K562 (cell line): ENCODE measurements at regions not wholly inside any gene's neighbourhood (a gene's known extent, or its start where the extent isn't known, plus 50 kb on each side); places are given as distances from the start of the nearest gene placed in this dataset.
A peak's percentile ranks its signal among the peaks of the same experiment; 100 is the strongest.

ENCODE experiments used
- ATAC-seq: fragments of 200-7000 bp; cut with Tn5 transposase; 3 replicates; pipeline ENCODE4 v1.9.1; 2020; ENCODE audit warnings: moderate library complexity
- BruUV-seq: library from RNA; stranded (reverse); fragments of 400-500 nt; replicated peaks from 2 replicates; lab custom pipeline; 2021; lab: Mats Ljungman, UMichigan
- CTCF ChIA-PET: fragments of 300-600 bp; formaldehyde crosslinking; extraction: SDS; loops from one replicate; lab custom pipeline; 2021; ENCODE audit warnings: low intra/inter-chr PET ratio; lab: Yijun Ruan, JAX
- POLR2A ChIA-PET: fragments of 300-600, 350-650 bp; sonication (Branson Sonifier 250); formaldehyde crosslinking; extraction: SDS; loops from one replicate; lab custom pipeline; 2021; ENCODE audit warnings: antibody characterized with exemption, inconsistent platforms; lab: Yijun Ruan, JAX
- DNase-seq, 4 experiments: peaks; one replicate each; pipeline versions ENCODE4 v3.0.0 to v3.0.0-alpha.2; 2011 to 2018; ENCODE audit warnings: low spot score in 3 of 4, mixed read lengths in 3 of 4; ENCODE audit errors: extremely low read depth in 1 of 4
- FAIRE-seq: peaks from 2 replicates; lab custom pipeline; 2011; peaks lifted over from hg19 to GRCh38; lab: Jason Lieb, UNC
- H2AFZ ChIP-seq: 2 replicates; pipeline ENCODE4 v1.6.0; 2011; ENCODE audit warnings: low read depth, low read length, control low read depth, inconsistent platforms
- H3K27ac ChIP-seq: fragments of 200-600 bp; 3 replicates; pipeline ENCODE4 v1.8.0; 2011; ENCODE audit warnings: low read depth, mild to moderate bottlenecking, control low read depth, inconsistent platforms, low read length, moderate library complexity, mixed read lengths; ENCODE audit errors: extremely low read depth
- H3K27me3 ChIP-seq, 2 experiments: fragments of 300-600 bp in 1 of 2; 2 replicates in 1 of 2; 3 replicates in 1 of 2; pipeline versions ENCODE4 v1.6.0 to v1.8.0; 2011; ENCODE audit warnings: inconsistent platforms in 2 of 2, low read length in 2 of 2, mild to moderate bottlenecking in 1 of 2, mixed read lengths in 1 of 2, moderate library complexity in 1 of 2; ENCODE audit not compliant: control insufficient read depth in 2 of 2, insufficient read depth in 2 of 2
- H3K36me3 ChIP-seq: fragments of 300-600 bp; 3 replicates; pipeline ENCODE4 v1.8.0; 2011; ENCODE audit warnings: mild to moderate bottlenecking, low read length, inconsistent platforms; ENCODE audit not compliant: control insufficient read depth, insufficient read depth
- H3K4me1 ChIP-seq, 2 experiments: fragments of 200-600 bp in 1 of 2; replicated peaks in 1 of 2; 2 replicates in 1 of 2; 3 replicates in 1 of 2; pipeline versions ENCODE4 v1.5.1 to v1.8.0; 2011; ENCODE audit warnings: inconsistent platforms in 2 of 2, low read length in 2 of 2, mild to moderate bottlenecking in 1 of 2, mixed read lengths in 1 of 2, moderate library complexity in 1 of 2; ENCODE audit not compliant: control insufficient read depth in 2 of 2, insufficient read depth in 2 of 2
- H3K4me2 ChIP-seq: 2 replicates; pipeline ENCODE4 v1.6.1; 2011; ENCODE audit warnings: low read length, control low read depth, inconsistent platforms, mixed read lengths; ENCODE audit not compliant: insufficient read depth
- H3K4me3 ChIP-seq: fragments of 200-600 bp; sonication (generic), shearing (Covaris generic); 2 replicates; pipeline ENCODE4 v1.5.1; 2016; ENCODE audit warnings: control low read depth, inconsistent platforms
- H3K79me2 ChIP-seq: fragments of 200-600 bp; 3 replicates; pipeline ENCODE4 v1.8.0; 2011; ENCODE audit warnings: low read length, inconsistent platforms; ENCODE audit not compliant: control insufficient read depth, insufficient read depth
- H3K9ac ChIP-seq, 2 experiments: 2 replicates each; pipeline versions ENCODE4 v1.6.0 to v1.6.1; 2011; ENCODE audit warnings: low read depth in 2 of 2, low read length in 2 of 2, control low read depth in 1 of 2, inconsistent platforms in 1 of 2, mild to moderate bottlenecking in 1 of 2, mixed read lengths in 1 of 2; ENCODE audit not compliant: insufficient read depth in 1 of 2
- H3K9me1 ChIP-seq: one replicate; pipeline ENCODE4 v1.6.0; 2011; ENCODE audit warnings: inconsistent platforms, mild to moderate bottlenecking, low read length, moderate library complexity; ENCODE audit not compliant: control insufficient read depth, insufficient read depth
- H3K9me3 ChIP-seq: replicated peaks from 2 replicates; pipeline ENCODE4 v1.5.1; 2011; ENCODE audit warnings: low read depth, low read length, inconsistent platforms; ENCODE audit not compliant: control insufficient read depth, insufficient read depth
- H4K20me1 ChIP-seq: replicated peaks from 2 replicates; pipeline ENCODE4 v1.6.1; 2011; ENCODE audit warnings: low read length, inconsistent platforms, mixed read lengths; ENCODE audit not compliant: control insufficient read depth, insufficient read depth
- ATF1 ChIP-seq, 2 experiments: fragments of 450-650 bp in 1 of 2; IDR thresholded peaks; 2 replicates each; pipeline ENCODE4 v1.6.1; 2016; ENCODE audit warnings: missing compliant biosample characterization in 1 of 2, missing genetic modification characterization in 1 of 2
- CTCF ChIP-seq, 3 experiments: IDR thresholded peaks in 2 of 3; conservative IDR thresholded peaks in 1 of 3; 2 replicates each; pipeline ENCODE4 v1.5.1; 2011 to 2012; ENCODE audit warnings: low read length in 3 of 3, mild to moderate bottlenecking in 3 of 3, control low read depth in 2 of 3, improper control_type of control experiment in 1 of 3, inconsistent platforms in 1 of 3, low read depth in 1 of 3, mixed read lengths in 1 of 3, moderate library complexity in 1 of 3; ENCODE audit not compliant: insufficient read depth in 2 of 3
- RAD21 ChIP-seq, 2 experiments: fragments of 250-450 bp in 1 of 2; fragments of 450-650 bp in 1 of 2; sonication (Bioruptor Pico) in 1 of 2; formaldehyde crosslinking in 1 of 2; IDR thresholded peaks in 1 of 2; conservative IDR thresholded peaks in 1 of 2; 2 replicates each; pipeline versions ENCODE4 v1.4.0 to v1.8.0; 2020 to 2022; ENCODE audit warnings: mild to moderate bottlenecking in 2 of 2, moderate library complexity in 1 of 2
- SMC3 ChIP-seq: conservative IDR thresholded peaks from 2 replicates; pipeline ENCODE4 v1.6.1; 2011; ENCODE audit warnings: low read depth, low read length, improper control_type of control experiment; ENCODE audit not compliant: insufficient read depth
- TSHZ1 ChIP-seq: fragments of 250-450 bp; sonication (Bioruptor Pico); IDR thresholded peaks from 2 replicates; pipeline ENCODE4 v1.4.0; 2020; ENCODE audit warnings: mild to moderate bottlenecking, moderate library complexity
- U2AF2 ChIP-seq: fragments of 200-400 bp; formaldehyde crosslinking; optimal IDR thresholded peaks from 2 replicates; pipeline ENCODE3; 2017; ENCODE audit warnings: low read depth, mild to moderate bottlenecking, low read length
- ZBTB43 ChIP-seq: sonication (generic); formaldehyde crosslinking; IDR thresholded peaks from 2 replicates; pipeline ENCODE4 v1.8.0; 2023; ENCODE audit warnings: mild to moderate bottlenecking, missing genetic modification reagents
- WGBS: fragments of 100-300 bp; shearing (Covaris generic); methylation state at CpG from one replicate; pipeline ENCODE4 v1.1.6; 2016; ENCODE audit warnings: low coverage, mixed read lengths; ENCODE audit not compliant: insufficient coverage; ENCODE audit errors: missing lambda C conversion rate; 5-methylcytosine and 5-hydroxymethylcytosine counted together
- in situ Hi-C: fragments of 300-500 bp; cut with MboI; formaldehyde crosslinking; loops from 4 replicates; pipeline ENCODE4 v1.15.0; 2018; ENCODE audit warnings: inconsistent platforms, mixed read lengths
- intact Hi-C: fragments of 100-400 bp; cut with micrococcal nuclease; formaldehyde crosslinking; loops from 2 replicates; pipeline ENCODE4 v1.14.2; 2022

DNA sequence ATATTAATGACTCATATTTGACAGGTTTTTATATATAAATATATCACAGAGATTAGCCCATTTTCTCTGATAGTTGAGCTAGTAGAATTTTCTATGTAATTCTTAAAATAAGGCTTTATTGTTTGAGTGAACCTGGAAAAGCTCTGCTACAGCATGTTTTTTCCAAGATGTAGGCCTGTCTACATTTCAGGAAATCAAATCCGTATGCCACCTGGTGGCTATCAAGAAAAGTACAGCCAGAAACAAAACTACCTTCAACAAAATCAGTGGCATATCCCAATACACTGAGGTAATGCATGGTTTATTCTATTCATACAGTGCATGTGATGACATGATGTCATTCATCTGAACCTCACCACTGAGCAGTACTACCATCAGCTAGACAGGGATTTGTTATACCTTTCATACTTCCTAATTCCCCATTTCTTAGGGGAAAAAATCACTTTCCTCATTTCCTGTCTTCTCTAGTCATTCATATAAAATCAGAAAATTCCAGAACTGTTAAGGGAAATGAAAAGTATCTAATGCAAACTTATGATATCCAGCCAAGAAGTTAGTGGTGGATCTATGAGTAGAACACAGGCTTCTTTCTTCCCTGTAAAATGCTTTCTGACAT, 310.4 kb upstream of the SYT4 start:
- Histone ChIP-seq H3K4me3 (no peak overlapping the region), H3K36me3 (no peaks in the 10 kb centered on the region), H3K4me2 (no peak overlapping the region), H3K9me3 (no peaks in the 10 kb centered on the region), H2AFZ (no peak overlapping the region), H3K79me2 (no peaks in the 10 kb centered on the region)
- DNase-seq = peak; percentile 3 to 14 (median 11)
- BruUV-seq = no TSS peak
- intact Hi-C loops = loop anchor here (1.0 kb wide), 1 partner anchor 1473 kb away; no protein-coding TSS in a partner anchor
- FAIRE-seq = no peak
- ATAC-seq = no peak
- TF ChIP-seq TSHZ1 (no peak), RAD21 (CRISPR knock-in tag; conservative IDR thresholded peaks at IDR 0.05 in 1 of 2, IDR thresholded peaks at IDR 0.05 in 1 of 2) (peak in 1 of 2 experiments; percentile 44; a peak in 2 of 4 replicates), SMC3 (0 out of 2 replicates have a peak, but pooled peaks have one; percentile 24), ATF1 (CRISPR knock-in tag; IDR thresholded peaks at IDR 0.05) (no peak), ATF1 (tag; IDR thresholded peaks at IDR 0.05) (no peak), ZBTB43 (CRISPR knock-in tag) (no peak), U2AF2 (no peak), CTCF (IDR thresholded peaks at IDR 0.05 in 2 of 3, conservative IDR thresholded peaks at IDR 0.05 in 1 of 3; ENCODE audit: insufficient read depth in 2 of 3, low read depth in 1 of 3, low read length in 3 of 3) (peak; percentile 17 to 43 (median 32); a peak in 4 of 6 replicates)
- TF ChIP-seq, all 486 proteins: peak for 3
- Histone ChIP-seq H4K20me1 (no peaks in the 10 kb centered on the region), H3K27ac (no peak overlapping the region), H3K4me1 (no peaks in the 10 kb centered on the region), H3K9ac (no peak overlapping the region), H3K9me1 (no peaks in the 10 kb centered on the region), H3K27me3 (no peaks in the 10 kb centered on the region)
- ChIA-PET POLR2A (no interaction called here), CTCF (interaction anchor here (1.6 kb wide), 1 partner anchor 1535 kb away, joined by 5 read pairs; no protein-coding TSS in a partner anchor)
- WGBS = 0% methylated on average over 1 of the region's 1 CpG
- in situ Hi-C loops = no loop called here
